K562 (cell line): ENCODE measurements at regions not wholly inside any gene's neighbourhood (a gene's known extent, or its start where the extent isn't known, plus 50 kb on each side); places are given as distances from the start of the nearest gene placed in this dataset.

Experiments used
- ATAC-seq: fragments of 200-7000 bp; cut with Tn5 transposase; 3 replicates; pipeline ENCODE4 v1.9.1; 2020; ENCODE audit warnings: moderate library complexity
- BruUV-seq: library from RNA; stranded (reverse); fragments of 400-500 nt; replicated peaks from 2 replicates; lab custom pipeline; 2021; lab: Mats Ljungman, UMichigan
- CTCF ChIA-PET: fragments of 300-600 bp; formaldehyde crosslinking; extraction: SDS; loops from one replicate; lab custom pipeline; 2021; ENCODE audit warnings: low intra/inter-chr PET ratio; lab: Yijun Ruan, JAX
- POLR2A ChIA-PET: fragments of 300-600, 350-650 bp; sonication (Branson Sonifier 250); formaldehyde crosslinking; extraction: SDS; loops from one replicate; lab custom pipeline; 2021; ENCODE audit warnings: antibody characterized with exemption, inconsistent platforms; lab: Yijun Ruan, JAX
- DNase-seq, 4 experiments: peaks; one replicate each; pipeline versions ENCODE4 v3.0.0 to v3.0.0-alpha.2; 2011 to 2018; ENCODE audit warnings: low spot score in 3 of 4, mixed read lengths in 3 of 4; ENCODE audit errors: extremely low read depth in 1 of 4
- FAIRE-seq: peaks from 2 replicates; lab custom pipeline; 2011; peaks lifted over from hg19 to GRCh38; lab: Jason Lieb, UNC
- H2AFZ ChIP-seq: 2 replicates; pipeline ENCODE4 v1.6.0; 2011; ENCODE audit warnings: low read depth, low read length, control low read depth, inconsistent platforms
- H3K27ac ChIP-seq: fragments of 200-600 bp; 3 replicates; pipeline ENCODE4 v1.8.0; 2011; ENCODE audit warnings: low read depth, mild to moderate bottlenecking, control low read depth, inconsistent platforms, low read length, moderate library complexity, mixed read lengths; ENCODE audit errors: extremely low read depth
- H3K27me3 ChIP-seq, 2 experiments: fragments of 300-600 bp in 1 of 2; 2 replicates in 1 of 2; 3 replicates in 1 of 2; pipeline versions ENCODE4 v1.6.0 to v1.8.0; 2011; ENCODE audit warnings: inconsistent platforms in 2 of 2, low read length in 2 of 2, mild to moderate bottlenecking in 1 of 2, mixed read lengths in 1 of 2, moderate library complexity in 1 of 2; ENCODE audit not compliant: control insufficient read depth in 2 of 2, insufficient read depth in 2 of 2
- H3K36me3 ChIP-seq: fragments of 300-600 bp; 3 replicates; pipeline ENCODE4 v1.8.0; 2011; ENCODE audit warnings: mild to moderate bottlenecking, low read length, inconsistent platforms; ENCODE audit not compliant: control insufficient read depth, insufficient read depth
- H3K4me1 ChIP-seq, 2 experiments: fragments of 200-600 bp in 1 of 2; replicated peaks in 1 of 2; 2 replicates in 1 of 2; 3 replicates in 1 of 2; pipeline versions ENCODE4 v1.5.1 to v1.8.0; 2011; ENCODE audit warnings: inconsistent platforms in 2 of 2, low read length in 2 of 2, mild to moderate bottlenecking in 1 of 2, mixed read lengths in 1 of 2, moderate library complexity in 1 of 2; ENCODE audit not compliant: control insufficient read depth in 2 of 2, insufficient read depth in 2 of 2
- H3K4me2 ChIP-seq: 2 replicates; pipeline ENCODE4 v1.6.1; 2011; ENCODE audit warnings: low read length, control low read depth, inconsistent platforms, mixed read lengths; ENCODE audit not compliant: insufficient read depth
- H3K4me3 ChIP-seq: fragments of 200-600 bp; sonication (generic), shearing (Covaris generic); 2 replicates; pipeline ENCODE4 v1.5.1; 2016; ENCODE audit warnings: control low read depth, inconsistent platforms
- H3K79me2 ChIP-seq: fragments of 200-600 bp; 3 replicates; pipeline ENCODE4 v1.8.0; 2011; ENCODE audit warnings: low read length, inconsistent platforms; ENCODE audit not compliant: control insufficient read depth, insufficient read depth
- H3K9ac ChIP-seq, 2 experiments: 2 replicates each; pipeline versions ENCODE4 v1.6.0 to v1.6.1; 2011; ENCODE audit warnings: low read depth in 2 of 2, low read length in 2 of 2, control low read depth in 1 of 2, inconsistent platforms in 1 of 2, mild to moderate bottlenecking in 1 of 2, mixed read lengths in 1 of 2; ENCODE audit not compliant: insufficient read depth in 1 of 2
- H3K9me1 ChIP-seq: one replicate; pipeline ENCODE4 v1.6.0; 2011; ENCODE audit warnings: inconsistent platforms, mild to moderate bottlenecking, low read length, moderate library complexity; ENCODE audit not compliant: control insufficient read depth, insufficient read depth
- H3K9me3 ChIP-seq: replicated peaks from 2 replicates; pipeline ENCODE4 v1.5.1; 2011; ENCODE audit warnings: low read depth, low read length, inconsistent platforms; ENCODE audit not compliant: control insufficient read depth, insufficient read depth
- H4K20me1 ChIP-seq: replicated peaks from 2 replicates; pipeline ENCODE4 v1.6.1; 2011; ENCODE audit warnings: low read length, inconsistent platforms, mixed read lengths; ENCODE audit not compliant: control insufficient read depth, insufficient read depth
- C11orf30 ChIP-seq: fragments of 450-650 bp; IDR thresholded peaks from 2 replicates; pipeline ENCODE4 v1.6.1; 2016; ENCODE audit warnings: low read depth, mild to moderate bottlenecking
- ETS1 ChIP-seq: conservative IDR thresholded peaks from 2 replicates; pipeline ENCODE4 v1.6.1; 2011; ENCODE audit warnings: low read depth, mild to moderate bottlenecking, low read length; ENCODE audit not compliant: control insufficient read depth
- KDM1A ChIP-seq, 2 experiments: fragments of 450-650 bp; IDR thresholded peaks; 2 replicates each; pipeline ENCODE4 v1.6.1; 2016; ENCODE audit warnings: mild to moderate bottlenecking in 2 of 2
- NR2F6 ChIP-seq: fragments of 450-650 bp; formaldehyde crosslinking; IDR thresholded peaks from 2 replicates; pipeline ENCODE4 v1.4.0; 2020; ENCODE audit warnings: mild to moderate bottlenecking
- POLR2AphosphoS2 ChIP-seq: IDR thresholded peaks from 2 replicates; pipeline ENCODE4 v1.6.1; 2012; ENCODE audit warnings: low read length, improper control_type of control experiment
- SP2 ChIP-seq: IDR thresholded peaks from 2 replicates; pipeline ENCODE4 v1.6.1; 2011; ENCODE audit warnings: mild to moderate bottlenecking, low read depth, low read length, moderate library complexity; ENCODE audit not compliant: poor library complexity, severe bottlenecking; ENCODE audit errors: extremely low read depth
- ZNF174 ChIP-seq: fragments of 250-450 bp; sonication (Bioruptor Pico); IDR thresholded peaks from 2 replicates; pipeline ENCODE4 v1.4.0; 2020; ENCODE audit warnings: mild to moderate bottlenecking
- ZNF79 ChIP-seq: fragments of 250-450 bp; sonication (Bioruptor Pico); IDR thresholded peaks from 2 replicates; pipeline ENCODE4 v1.4.0; 2020; ENCODE audit warnings: low read depth, mild to moderate bottlenecking, moderate library complexity
- WGBS: fragments of 100-300 bp; shearing (Covaris generic); methylation state at CpG from one replicate; pipeline ENCODE4 v1.1.6; 2016; ENCODE audit warnings: low coverage, mixed read lengths; ENCODE audit not compliant: insufficient coverage; ENCODE audit errors: missing lambda C conversion rate; 5-methylcytosine and 5-hydroxymethylcytosine counted together
- in situ Hi-C: fragments of 300-500 bp; cut with MboI; formaldehyde crosslinking; loops from 4 replicates; pipeline ENCODE4 v1.15.0; 2018; ENCODE audit warnings: inconsistent platforms, mixed read lengths
- intact Hi-C: fragments of 100-400 bp; cut with micrococcal nuclease; formaldehyde crosslinking; loops from 2 replicates; pipeline ENCODE4 v1.14.2; 2022
- TF ChIP-seq, protein P1 (sequence below): sonication (generic); formaldehyde crosslinking; IDR thresholded peaks from 2 replicates; pipeline ENCODE4 v1.8.1; 2023; ENCODE audit warnings: mild to moderate bottlenecking, missing genetic modification reagents
- TF ChIP-seq, protein P2 (sequence below): fragments of 250-450 bp; sonication (Bioruptor Pico); IDR thresholded peaks from 2 replicates; pipeline ENCODE4 v1.5.1; 2021; ENCODE audit warnings: mild to moderate bottlenecking
- TF ChIP-seq, protein P3 (sequence below), 2 experiments: IDR thresholded peaks; 2 replicates each; pipeline ENCODE4 v1.6.1; 2011; ENCODE audit warnings: borderline replicate concordance in 1 of 2, control low read depth in 1 of 2, low read depth in 1 of 2, low read length in 1 of 2, mild to moderate bottlenecking in 1 of 2, mixed read lengths in 1 of 2, moderate library complexity in 1 of 2; ENCODE audit not compliant: insufficient read depth in 1 of 2, insufficient read length in 1 of 2, poor library complexity in 1 of 2, severe bottlenecking in 1 of 2; ENCODE audit errors: extremely low read depth in 1 of 2

GRCh38 chr13:65287405-65287804 lies 1942.7 kb downstream of the PCDH9 start:
- Histone ChIP-seq H3K9ac (no peak overlapping the region), H4K20me1 (no peaks in the 10 kb centered on the region), H3K36me3 (no peaks in the 10 kb centered on the region), H3K27me3 (no peaks in the 10 kb centered on the region), H3K79me2 (no peaks in the 10 kb centered on the region), H3K27ac (no peak overlapping the region), H3K4me3 (no peak overlapping the region), H3K4me2 (no peak overlapping the region), H3K9me3 (no peaks in the 10 kb centered on the region), H3K9me1 (no peaks in the 10 kb centered on the region), H2AFZ (no peak overlapping the region), H3K4me1 (no peaks in the 10 kb centered on the region)
- POLR2A ChIA-PET = no interaction called here
- no peak for FAIRE-seq
- in situ Hi-C loops (no loop called here), intact Hi-C loops (no loop called here)
- 0% methylated on average over 1 of the region's 1 CpG for WGBS
- TF ChIP-seq SP2 = no peak
- TF ChIP-seq C11orf30 = no peak
- TF ChIP-seq, protein P1, sequence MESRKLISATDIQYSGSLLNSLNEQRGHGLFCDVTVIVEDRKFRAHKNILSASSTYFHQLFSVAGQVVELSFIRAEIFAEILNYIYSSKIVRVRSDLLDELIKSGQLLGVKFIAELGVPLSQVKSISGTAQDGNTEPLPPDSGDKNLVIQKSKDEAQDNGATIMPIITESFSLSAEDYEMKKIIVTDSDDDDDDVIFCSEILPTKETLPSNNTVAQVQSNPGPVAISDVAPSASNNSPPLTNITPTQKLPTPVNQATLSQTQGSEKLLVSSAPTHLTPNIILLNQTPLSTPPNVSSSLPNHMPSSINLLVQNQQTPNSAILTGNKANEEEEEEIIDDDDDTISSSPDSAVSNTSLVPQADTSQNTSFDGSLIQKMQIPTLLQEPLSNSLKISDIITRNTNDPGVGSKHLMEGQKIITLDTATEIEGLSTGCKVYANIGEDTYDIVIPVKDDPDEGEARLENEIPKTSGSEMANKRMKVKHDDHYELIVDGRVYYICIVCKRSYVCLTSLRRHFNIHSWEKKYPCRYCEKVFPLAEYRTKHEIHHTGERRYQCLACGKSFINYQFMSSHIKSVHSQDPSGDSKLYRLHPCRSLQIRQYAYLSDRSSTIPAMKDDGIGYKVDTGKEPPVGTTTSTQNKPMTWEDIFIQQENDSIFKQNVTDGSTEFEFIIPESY (CRISPR knock-in tag) = no peak
- no peak for TF ChIP-seq KDM1A (IDR thresholded peaks at IDR 0.05)
- TF ChIP-seq NR2F6 = no peak
- TF ChIP-seq, protein P2, sequence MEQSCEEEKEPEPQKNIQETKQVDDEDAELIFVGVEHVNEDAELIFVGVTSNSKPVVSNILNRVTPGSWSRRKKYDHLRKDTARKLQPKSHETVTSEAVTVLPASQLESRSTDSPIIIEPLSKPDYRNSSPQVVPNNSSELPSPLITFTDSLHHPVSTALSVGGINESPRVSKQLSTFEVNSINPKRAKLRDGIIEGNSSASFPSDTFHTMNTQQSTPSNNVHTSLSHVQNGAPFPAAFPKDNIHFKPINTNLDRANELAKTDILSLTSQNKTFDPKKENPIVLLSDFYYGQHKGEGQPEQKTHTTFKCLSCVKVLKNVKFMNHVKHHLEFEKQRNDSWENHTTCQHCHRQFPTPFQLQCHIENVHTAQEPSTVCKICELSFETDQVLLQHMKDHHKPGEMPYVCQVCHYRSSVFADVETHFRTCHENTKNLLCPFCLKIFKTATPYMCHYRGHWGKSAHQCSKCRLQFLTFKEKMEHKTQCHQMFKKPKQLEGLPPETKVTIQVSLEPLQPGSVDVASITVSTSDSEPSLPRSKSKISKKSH (CRISPR knock-in tag) = no peak
- TF ChIP-seq ETS1 = no peak
- no peak for TF ChIP-seq ZNF174 (CRISPR knock-in tag)
- TF ChIP-seq, protein P3, sequence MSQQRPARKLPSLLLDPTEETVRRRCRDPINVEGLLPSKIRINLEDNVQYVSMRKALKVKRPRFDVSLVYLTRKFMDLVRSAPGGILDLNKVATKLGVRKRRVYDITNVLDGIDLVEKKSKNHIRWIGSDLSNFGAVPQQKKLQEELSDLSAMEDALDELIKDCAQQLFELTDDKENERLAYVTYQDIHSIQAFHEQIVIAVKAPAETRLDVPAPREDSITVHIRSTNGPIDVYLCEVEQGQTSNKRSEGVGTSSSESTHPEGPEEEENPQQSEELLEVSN (IDR thresholded peaks at IDR 0.05; ENCODE audit: borderline replicate concordance in 1 of 2, extremely low read depth in 1 of 2, insufficient read depth in 1 of 2, insufficient read length in 1 of 2, low read depth in 1 of 2, low read length in 1 of 2, poor library complexity in 1 of 2, severe bottlenecking in 1 of 2) = no peak
- TF ChIP-seq POLR2AphosphoS2 = no peak
- TF ChIP-seq ZNF79 = no peak
- no peak for ATAC-seq
- no TSS peak for BruUV-seq
- CTCF ChIA-PET = no interaction called here
- no peak for DNase-seq
